M059J (cell line): ENCODE measurements at regions not wholly inside any gene's neighbourhood (a gene's known extent, or its start where the extent isn't known, plus 50 kb on each side); places are given as distances from the start of the nearest gene placed in this dataset.
"Not testable (repeated sequence)": the region's sequence is repeated elsewhere in the genome, so short reads cannot be mapped to it uniquely, and the experiment has no call there.

ENCODE experiments used
- DNase-seq: peaks from one replicate; pipeline ENCODE4 v3.0.0-alpha.2; 2012; ENCODE audit warnings: low read depth

GRCh38 chr2:66103581-66103980 is 331.3 kb upstream of the MEIS1 start:
- no peak for DNase-seq

- no peak for DNase-seq
Observed at GRCh38 chr2:66101206-66101605, 333.7 kb upstream of the MEIS1 start.

GRCh38 chr2:66095820-66096345 is 339.0 kb upstream of the MEIS1 start:
- DNase-seq = no peak

- not testable (repeated sequence) for DNase-seq
Observed at GRCh38 chr2:66094689-66095088, 340.2 kb upstream of the MEIS1 start.

- DNase-seq = no peak
Observed at GRCh38 chr2:66093371-66093770, 341.6 kb upstream of the MEIS1 start.

- DNase-seq = no peak
Observed at GRCh38 chr2:66084948-66085590, 349.9 kb upstream of the MEIS1 start.

- no peak for DNase-seq
Observed at GRCh38 chr2:66082581-66082980, 352.3 kb upstream of the MEIS1 start.

- DNase-seq = no peak
Observed at GRCh38 chr2:66080127-66080526, 354.8 kb upstream of the MEIS1 start.

- no peak for DNase-seq
Observed at GRCh38 chr2:66073172-66073571, 361.8 kb upstream of the MEIS1 start.

GRCh38 chr2:66070721-66071602 is 364.0 kb upstream of the MEIS1 start:
- DNase-seq = no peak

GRCh38 chr2:66069937-66070720 is 364.8 kb upstream of the MEIS1 start:
- no peak for DNase-seq

GRCh38 chr2:66066032-66066431 is 368.9 kb upstream of the MEIS1 start:
- DNase-seq = no peak

- DNase-seq = no peak
Observed at GRCh38 chr2:66059332-66059731, 375.6 kb upstream of the MEIS1 start.

- no peak for DNase-seq
Observed at GRCh38 chr2:66058675-66059074, 376.2 kb upstream of the MEIS1 start.

- no peak for DNase-seq
Observed at GRCh38 chr2:66057844-66058243, 377.1 kb upstream of the MEIS1 start.

- DNase-seq = no peak
Observed at GRCh38 chr2:66050392-66050791, 384.5 kb upstream of the MEIS1 start.

- DNase-seq = no peak
Observed at GRCh38 chr2:66048667-66049066, 386.3 kb upstream of the MEIS1 start.

GRCh38 chr2:66041902-66042657 is 392.8 kb upstream of the MEIS1 start:
- no peak for DNase-seq

GRCh38 chr2:66036948-66037347 is 398.0 kb upstream of the MEIS1 start:
- no peak for DNase-seq

GRCh38 chr2:66034467-66034866 is 400.5 kb upstream of the MEIS1 start:
- no peak for DNase-seq

- no peak for DNase-seq
Observed at GRCh38 chr2:66032226-66032775, 402.6 kb upstream of the MEIS1 start.
